ENCODE measurements at regions not wholly inside any gene's neighbourhood (a gene's known extent, or its start where the extent isn't known, plus 50 kb on each side); places are given as distances from the start of the nearest gene placed in this dataset.

DNA sequence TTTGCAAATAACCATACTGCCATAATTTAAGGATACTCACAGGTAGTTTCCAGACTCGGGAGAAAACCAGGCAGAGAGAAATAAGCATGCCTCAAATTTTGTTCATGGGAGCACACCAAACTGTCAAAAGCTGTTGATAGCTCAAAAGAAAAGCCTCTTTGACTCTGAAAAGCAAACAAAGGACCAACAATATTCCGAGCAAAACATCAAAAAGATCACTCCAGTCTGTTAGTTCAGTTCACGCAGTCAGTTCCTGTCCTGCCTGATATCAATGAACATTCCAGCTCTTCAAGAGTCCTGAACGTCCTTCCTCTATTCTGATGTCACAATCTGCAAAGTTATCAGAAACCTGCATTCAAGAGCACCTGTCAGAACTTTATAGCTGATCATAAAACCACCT is 78.7 kb downstream of the RRM2 start:
- DNase-seq (ENCODE audit: low spot score), result no peak

- peak; percentile 17 for DNase-seq (ENCODE audit: low spot score)
Measured at GRCh38 chr2:10202131-10202665, 79.7 kb downstream of the RRM2 start.

DNA sequence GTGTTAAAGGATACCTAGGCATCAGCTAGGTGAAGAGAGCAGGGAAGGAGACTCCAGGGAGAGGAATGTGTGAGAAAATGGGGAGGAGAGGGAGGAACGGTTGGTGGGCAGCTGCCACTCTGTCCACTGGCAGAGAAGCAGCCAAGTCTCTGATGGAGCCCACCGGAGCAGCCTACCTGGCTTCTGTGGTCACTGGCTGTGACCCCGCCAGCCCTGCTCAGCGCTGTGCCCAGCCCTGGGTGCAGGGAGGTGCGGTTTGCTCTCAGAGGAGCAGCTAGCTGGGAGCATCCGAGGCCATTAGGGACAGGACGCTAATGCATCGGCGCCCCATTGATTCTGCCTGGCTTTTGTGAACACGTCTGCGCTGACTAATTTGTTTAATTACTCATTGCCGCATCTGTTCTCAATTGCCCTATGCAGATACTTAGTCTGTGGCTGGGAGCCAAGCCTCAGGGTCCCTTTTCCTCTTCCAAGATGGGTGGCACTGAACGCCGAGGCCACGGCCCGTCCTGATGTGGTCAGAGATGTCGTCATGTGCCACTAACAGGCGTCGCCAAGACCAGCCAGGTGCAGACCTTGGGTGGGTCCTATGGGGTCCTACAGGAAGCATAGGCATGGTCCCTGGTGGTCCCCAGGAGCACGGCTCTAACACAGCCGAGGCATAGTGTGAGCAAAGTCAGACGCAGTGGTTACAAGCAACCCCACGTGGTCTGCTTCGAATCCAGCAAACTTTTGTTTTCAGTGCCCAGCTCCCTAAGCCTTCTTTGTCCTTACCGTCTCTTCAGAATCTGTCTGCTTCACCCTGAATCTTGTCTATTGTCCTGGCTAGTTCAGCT is 82.0 kb downstream of the RRM2 start:
- DNase-seq (ENCODE audit: low spot score), result no peak

- no peak for DNase-seq (ENCODE audit: low spot score)
Measured at GRCh38 chr2:10205162-10205475, 82.6 kb downstream of the RRM2 start.

DNA sequence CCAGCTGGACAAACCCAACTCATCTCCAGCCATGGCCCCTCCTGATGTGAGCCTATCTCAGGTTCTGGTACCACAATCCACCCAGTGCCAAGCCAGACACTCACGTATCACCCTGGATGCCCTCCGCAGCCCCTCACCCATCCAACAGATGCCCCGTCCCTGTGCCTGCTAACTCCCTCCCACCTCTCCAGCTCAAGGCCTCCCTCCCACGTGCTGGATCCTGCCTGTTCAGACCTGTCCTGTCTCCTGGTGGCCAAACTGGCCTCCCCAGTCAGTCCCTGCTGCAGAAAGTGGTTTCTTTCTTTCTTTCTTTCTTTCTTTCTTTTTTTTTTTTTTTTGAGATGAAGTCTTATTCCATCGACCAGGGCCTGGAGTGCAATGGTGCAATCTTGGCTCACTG is 86.2 kb downstream of the RRM2 start:
- DNase-seq (ENCODE audit: low spot score), result no peak

DNA sequence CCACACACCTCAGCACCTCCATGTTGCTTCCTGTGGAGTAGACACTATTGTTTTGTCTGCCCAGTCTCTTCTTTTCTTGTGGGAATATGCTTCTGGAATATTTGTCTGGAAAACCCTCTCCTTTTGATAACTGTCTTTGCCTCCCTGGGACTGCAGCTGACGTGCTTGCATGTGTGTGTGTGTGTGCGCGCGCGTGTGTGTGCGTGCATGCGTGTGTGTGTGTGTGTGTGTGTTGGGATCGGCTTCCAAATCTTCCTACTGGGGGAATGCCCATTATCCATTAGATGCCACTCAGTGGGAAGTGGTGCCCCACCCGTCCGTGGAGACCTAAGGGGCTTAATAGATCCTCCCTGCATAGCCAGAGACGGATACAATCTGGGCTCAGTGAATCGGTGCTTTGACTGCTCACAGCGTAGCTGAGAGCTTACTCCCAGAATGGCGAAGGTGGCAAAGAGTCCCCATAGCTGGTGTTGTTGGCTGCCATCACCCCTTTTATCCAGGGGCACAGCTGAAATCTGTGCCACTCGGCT is 86.9 kb downstream of the RRM2 start:
- DNase-seq (ENCODE audit: low spot score), result no peak

DNA sequence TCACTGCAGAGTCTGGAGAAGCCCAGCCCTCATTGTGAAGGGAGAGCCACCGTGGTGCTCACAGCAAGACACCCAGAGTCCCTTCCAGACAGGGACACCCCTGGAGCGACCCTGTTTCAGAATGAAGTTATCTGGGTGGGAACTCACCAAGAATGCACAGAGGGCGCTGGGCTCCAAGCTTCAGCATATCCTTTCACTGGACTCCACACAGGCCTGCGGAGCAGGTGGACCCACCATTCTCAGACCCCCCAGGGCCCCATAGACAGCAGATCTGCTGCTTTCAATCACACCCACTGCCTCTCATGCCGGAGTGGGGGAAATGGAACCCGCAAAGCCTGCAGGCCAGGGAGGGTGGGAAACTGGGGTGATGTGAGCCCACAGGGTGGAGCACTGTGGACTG is 87.8 kb downstream of the RRM2 start:
- no peak for DNase-seq (ENCODE audit: low spot score)

DNA sequence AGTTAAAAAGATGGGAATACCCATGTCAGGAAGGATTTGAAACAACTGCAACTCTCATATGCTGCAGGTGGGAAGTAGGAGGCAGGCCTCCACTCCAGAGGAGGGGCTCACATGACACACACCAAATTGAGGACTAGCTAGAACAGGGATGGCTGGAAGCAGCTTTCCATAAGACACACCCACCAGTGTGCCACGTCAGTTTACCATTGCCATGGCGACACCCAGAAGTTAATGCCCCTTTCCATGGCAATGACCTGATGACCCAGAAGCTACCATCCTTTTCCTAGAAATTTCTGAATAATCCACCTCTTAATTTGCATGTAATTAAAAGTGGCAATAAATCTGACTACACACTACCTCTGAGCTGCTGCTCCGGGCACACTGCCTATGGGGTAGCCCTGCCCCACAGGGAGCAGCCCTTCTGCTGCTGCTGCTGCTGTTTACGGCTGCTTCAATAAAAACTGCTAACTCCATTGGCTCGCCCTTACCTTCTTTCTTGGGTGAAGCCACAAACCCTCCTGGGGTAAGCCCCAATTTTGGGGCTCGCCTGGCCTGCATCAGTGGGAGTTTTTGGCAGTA is 89.4 kb downstream of the RRM2 start:
- DNase-seq (ENCODE audit: low spot score), result no peak

GRCh38 chr2:10212827-10213226 is 89.9 kb upstream of the HPCAL1 start:
- no peak for DNase-seq (ENCODE audit: low spot score)

DNA sequence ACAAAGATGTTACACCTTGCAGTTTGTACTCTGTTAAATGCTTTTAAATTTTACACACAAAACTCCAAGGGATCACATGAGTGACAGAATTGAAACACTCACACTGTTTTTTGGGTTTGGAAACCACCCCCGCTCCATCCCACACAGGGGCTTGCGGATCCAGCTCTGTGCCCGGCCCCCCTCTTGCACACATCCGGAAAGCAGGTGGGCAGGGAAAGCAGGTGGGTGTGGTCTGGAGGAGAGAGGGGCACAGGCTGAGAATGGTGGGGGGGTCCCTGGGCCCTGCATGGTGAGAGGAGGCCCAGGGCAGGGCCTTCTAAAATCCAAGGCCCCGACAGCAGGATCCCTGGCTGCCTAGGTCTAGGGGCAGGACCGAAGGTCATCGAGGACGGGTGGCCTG is 88.5 kb upstream of the HPCAL1 start:
- DNase-seq (ENCODE audit: low spot score), result no peak

DNA sequence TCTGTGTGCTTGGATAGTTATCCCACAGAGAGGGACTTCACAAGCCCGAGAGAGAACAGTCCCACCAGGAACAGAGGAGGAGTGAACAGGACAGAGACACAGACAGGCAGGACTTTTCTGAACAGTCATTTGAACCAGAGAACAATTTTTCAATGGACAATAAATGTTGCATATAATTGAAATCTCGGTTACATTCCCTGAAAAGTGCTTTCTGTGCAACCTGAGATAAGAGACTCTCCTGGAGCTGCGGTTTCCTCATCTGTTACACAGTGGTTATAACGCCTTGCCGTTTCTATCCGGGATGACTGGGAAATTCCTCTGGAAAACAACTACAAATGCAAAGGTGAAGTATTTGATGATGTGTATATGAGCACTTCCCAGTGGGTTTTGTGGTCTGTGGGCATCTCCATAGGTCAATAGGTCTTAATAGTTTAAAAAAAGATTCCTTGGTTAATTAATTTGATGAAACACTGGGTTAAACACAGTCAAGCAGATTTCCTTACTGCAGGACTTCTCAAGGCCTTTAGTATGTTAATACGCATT is 87.2 kb upstream of the HPCAL1 start:
- no peak for DNase-seq (ENCODE audit: low spot score)

- DNase-seq (ENCODE audit: low spot score), result no peak
Measured at GRCh38 chr2:10216677-10217488, 85.8 kb upstream of the HPCAL1 start.

GRCh38 chr2:10217489-10218435 is 84.9 kb upstream of the HPCAL1 start:
- no peak for DNase-seq (ENCODE audit: low spot score)

- DNase-seq (ENCODE audit: low spot score), result no peak
Measured at GRCh38 chr2:10220045-10220901, 82.4 kb upstream of the HPCAL1 start.

GRCh38 chr2:10220902-10221391 is 81.8 kb upstream of the HPCAL1 start:
- DNase-seq (ENCODE audit: low spot score), result no peak

- no peak for DNase-seq (ENCODE audit: low spot score)
Measured at GRCh38 chr2:10221443-10221842, 81.3 kb upstream of the HPCAL1 start.

DNA sequence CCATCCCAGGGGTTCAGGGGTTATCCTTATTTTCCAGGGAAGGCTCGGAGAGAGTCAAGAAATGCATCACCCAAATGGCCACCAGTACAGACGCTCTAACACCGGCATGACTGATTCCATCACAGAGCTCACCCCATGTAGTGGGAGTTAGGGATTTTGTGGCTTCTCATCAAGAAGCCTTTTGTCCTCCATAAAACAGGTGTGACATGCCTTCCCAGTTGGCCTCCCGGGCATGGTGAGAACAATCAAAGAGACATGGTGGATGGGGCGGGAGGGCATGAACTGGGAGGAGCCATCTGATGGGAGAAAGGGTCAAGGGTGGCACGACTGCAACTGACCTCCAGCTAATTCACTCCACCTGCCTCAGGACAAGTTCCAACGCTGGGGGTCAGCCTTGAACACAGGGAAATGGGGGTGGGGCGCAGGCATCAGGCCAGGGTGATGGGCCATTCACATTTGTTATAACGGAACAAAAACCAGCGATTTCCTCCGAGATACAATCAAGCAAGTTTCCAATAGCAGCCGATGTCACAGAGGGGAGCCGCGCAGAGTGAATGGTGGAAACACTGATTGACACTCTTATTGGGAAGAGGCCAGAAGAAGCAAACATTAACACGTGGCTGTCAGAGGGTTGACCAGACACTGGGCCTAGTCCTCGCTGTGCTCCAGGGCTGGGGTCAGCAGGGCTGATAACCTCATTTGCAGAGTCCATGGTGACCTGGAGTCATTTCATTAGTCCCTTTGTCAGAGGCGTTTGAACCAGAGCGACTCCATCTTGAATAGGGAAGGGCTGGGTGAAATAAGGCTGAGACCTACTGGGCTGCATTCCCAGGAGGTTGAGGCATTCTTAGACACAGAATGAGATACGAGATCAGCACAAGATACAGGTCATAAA is 80.5 kb upstream of the HPCAL1 start:
- no peak for DNase-seq (ENCODE audit: low spot score)

GRCh38 chr2:10223471-10223870 is 79.2 kb upstream of the HPCAL1 start:
- no peak for DNase-seq (ENCODE audit: low spot score)

All from cerebellar cortex (tissue), 1 donor.